Glomerular visceral epithelial cell (primary cell): ENCODE measurements at regions not wholly inside any gene's neighbourhood (a gene's known extent, or its start where the extent isn't known, plus 50 kb on each side); places are given as distances from the start of the nearest gene placed in this dataset.

Source experiments
- DNase-seq: peaks from one replicate; pipeline ENCODE4 v3.0.0-alpha.2; 2016; ENCODE audit errors: extremely low spot score

DNA sequence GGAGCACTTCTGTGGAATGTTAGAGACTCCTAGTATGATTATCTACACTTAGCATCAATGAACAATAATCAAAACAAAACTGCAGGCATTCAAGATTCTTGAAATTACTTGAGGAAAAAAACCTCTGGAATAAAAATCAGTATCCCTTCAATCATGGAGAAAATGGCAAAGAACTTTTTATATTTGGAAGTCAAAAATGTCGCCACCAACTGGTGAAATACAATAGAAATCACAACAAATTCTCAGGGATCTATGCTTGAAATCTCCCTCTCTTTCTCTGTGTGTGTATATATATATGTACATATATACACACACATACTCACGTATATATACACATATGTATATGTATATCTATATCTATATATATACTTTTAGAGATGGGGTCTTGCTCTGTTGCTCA is 378.9 kb upstream of the ALCAM start:
- no peak for DNase-seq

GRCh38 chr3:104988496-104988895 is 378.2 kb upstream of the ALCAM start:
- DNase-seq = no peak

GRCh38 chr3:104989878-104990277 is 376.8 kb upstream of the ALCAM start:
- no peak for DNase-seq

DNA sequence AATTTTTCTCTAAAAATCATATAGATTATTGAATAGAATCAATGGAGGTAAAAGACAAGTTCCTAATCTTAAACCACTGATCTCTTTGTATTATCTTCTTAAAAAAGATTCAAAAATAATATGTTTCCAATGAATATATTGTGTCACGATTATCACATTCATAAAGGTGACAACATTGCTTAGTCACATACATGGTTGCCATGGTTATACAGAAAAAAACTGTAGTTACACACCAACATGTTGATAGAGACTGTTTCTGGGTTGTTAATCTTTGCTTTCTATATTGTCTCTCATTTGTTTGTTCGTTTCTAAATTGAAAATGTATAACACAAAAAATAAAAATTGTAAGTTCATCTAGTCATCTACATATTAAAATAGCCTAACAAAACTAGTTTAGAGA is 376.0 kb upstream of the ALCAM start:
- DNase-seq = no peak

- DNase-seq = no peak
Measured at GRCh38 chr3:104992676-104993075, 374.0 kb upstream of the ALCAM start.

DNA sequence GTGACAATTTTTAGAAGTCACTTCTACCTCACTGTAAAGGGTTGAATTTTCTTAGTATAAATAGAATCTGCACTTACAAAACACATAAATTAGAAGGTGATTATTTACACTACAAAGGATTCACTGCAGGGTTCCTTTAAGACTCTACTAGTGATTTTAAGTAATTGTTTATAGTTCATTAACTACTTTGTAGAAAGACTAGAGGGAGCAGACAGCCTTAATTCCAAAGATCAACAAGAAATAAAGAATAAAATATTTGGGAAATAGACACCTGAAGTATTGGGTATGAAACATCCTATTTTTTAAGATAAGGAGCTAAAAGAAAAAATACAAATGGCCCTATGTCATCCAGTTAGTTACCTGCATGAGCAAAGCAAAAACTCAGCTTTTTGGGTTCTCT is 360.5 kb upstream of the ALCAM start:
- no peak for DNase-seq

DNA sequence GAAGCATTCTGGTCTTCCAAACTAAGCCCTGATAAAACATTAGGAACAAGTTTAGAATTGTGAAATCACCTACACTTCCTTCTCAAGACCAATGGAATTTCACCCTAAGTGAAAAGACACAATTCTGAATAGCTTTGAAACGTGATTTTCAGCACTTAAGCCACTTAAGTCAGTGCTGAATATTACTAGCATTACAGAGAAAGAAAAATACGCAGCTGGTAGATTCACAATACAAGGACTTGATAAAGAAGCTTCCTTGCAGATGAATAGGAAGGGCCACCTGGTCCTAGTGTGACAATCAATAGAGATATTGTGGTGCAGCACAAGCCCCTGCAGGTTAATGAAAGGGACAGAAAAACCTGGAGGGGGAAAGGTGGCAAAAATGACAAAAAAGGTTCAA is 353.1 kb upstream of the ALCAM start:
- DNase-seq = no peak

GRCh38 chr3:105014631-105015030 is 352.1 kb upstream of the ALCAM start:
- no peak for DNase-seq

DNA sequence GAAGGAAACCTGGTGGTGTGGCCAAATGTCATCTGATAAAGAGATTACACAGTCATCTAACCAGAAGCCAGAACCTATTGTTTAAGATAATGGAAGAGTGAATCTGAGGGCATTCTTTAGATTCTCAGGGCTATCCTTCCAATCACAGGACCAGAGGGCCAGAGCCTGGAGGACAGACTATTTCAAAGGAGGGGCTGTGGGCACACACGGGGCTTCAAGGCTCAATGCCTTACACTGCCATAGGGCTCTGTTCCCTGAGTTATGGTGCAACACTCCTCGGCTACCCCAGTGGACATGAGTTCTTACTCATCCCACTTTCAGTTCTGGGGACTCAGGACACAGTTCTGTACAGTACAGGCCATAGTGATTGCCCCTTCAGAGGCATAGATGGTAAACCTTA is 343.9 kb upstream of the ALCAM start:
- DNase-seq = no peak

DNA sequence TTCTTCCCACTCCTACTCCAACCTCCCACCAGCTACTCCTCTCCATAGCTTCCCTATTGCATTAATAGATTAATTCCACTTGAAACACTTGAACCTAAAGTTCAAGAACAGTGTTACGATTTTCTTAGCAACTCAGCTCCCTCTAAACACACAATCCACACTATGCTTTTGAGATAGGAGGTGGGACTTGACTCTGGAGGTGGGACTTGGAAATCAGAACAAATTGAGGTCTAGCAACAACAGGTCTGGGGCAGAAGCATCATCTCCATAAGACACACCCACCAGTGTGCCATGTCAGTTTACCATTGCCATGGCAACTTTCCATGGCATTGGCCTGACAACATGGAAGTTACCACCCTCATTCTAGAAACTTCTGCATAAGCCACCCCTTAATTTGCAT is 336.5 kb upstream of the ALCAM start:
- no peak for DNase-seq

DNA sequence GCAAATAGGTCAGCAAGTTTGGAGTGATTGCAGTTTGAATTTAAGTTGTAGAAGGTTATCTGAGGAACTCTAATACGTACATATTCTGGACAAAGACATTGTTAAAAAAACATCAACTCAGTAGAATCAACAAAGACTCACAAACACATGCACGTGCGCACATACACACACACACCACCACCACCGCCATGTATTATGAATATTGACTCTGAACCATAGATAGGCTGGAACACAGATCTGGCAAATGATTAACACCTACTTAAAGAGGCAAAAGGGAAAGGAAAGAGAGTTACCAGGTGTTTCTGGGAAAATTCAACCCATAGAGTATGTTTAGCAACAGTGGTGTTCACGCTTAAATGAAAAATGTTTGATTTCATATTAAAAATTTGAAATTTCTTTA is 334.2 kb upstream of the ALCAM start:
- DNase-seq = no peak

DNA sequence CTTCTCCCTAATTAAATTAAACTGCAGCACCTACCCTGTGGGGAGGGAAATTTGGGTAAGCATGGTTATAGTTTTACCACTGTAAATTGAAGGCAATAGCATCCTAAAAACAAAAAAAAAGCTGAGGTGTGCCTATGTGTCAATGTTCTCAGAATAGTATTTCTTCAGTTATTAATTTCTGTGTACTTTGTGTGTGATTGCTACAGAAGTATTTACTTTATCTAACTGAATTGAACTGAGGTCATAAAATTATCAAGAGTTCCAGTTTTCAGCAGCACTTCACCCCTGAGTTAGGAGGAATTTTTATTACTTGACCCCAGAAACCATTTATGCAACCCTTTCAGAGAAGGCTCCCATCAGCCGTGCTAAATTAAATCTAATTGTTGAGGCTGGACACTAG is 333.6 kb upstream of the ALCAM start:
- DNase-seq = no peak

DNA sequence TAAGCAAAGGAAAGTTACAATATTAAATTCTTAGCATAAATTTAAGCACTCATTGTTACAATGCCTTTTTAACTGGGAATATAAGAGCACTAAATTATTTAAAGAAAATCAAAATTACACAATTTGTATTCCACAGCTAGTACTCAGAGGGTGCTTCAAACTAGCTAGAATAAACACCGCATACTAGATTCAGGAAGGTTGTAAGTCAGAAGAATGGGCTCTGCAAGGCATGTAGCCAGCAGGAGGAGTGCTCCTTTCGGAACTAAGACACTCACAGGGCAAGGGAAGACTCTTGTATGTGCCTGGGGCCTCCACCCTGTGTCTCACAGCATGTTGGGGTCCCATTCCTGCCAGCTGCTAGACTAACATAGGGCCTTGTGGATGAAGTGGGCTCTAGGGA is 327.7 kb upstream of the ALCAM start:
- DNase-seq = no peak

DNA sequence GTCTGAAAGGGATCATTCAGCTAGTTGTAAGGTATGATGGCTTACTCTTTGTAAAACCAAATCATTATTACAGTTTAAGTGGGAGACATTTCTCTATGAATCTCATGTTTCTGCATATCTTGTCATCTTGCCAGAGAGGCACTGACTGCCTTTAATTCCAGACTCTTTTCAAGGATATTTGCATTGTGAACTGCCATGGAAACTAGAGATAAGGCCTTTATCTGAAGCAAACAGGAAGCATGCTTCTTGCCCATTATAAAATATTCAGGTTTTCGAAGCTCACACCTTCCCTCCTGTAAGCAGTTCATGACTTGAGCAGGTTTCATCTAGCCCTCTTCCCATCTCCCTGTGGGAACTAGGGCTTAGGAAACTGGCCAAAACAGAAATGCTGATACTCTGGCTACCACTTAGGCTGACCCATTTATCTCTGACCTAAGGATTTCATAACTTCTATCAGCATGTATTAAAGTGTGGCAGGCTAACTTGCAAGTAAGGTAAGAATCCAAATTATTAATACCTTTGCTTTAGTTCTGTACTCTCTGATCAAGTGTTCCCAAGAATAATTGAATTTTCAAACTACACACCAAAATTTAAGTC is 326.6 kb upstream of the ALCAM start:
- no peak for DNase-seq

DNA sequence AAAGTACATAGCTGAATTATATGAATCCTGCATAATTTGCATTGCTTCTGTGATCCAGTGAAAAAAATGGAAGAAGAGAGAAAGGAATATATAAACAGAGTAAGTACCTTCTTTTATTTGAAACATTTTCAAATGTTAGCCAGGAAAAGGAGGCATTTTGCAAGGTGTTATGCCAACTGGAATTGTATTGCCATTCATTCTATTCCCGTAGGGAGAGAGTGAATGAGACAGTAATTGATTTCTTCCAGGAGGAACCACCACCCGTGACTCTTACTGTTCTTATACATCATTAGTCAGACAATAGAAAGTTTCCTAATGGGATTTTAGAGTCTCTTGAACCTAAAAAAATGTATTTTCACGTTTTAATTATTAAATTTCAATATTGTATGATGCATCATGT is 324.1 kb upstream of the ALCAM start:
- DNase-seq = no peak

DNA sequence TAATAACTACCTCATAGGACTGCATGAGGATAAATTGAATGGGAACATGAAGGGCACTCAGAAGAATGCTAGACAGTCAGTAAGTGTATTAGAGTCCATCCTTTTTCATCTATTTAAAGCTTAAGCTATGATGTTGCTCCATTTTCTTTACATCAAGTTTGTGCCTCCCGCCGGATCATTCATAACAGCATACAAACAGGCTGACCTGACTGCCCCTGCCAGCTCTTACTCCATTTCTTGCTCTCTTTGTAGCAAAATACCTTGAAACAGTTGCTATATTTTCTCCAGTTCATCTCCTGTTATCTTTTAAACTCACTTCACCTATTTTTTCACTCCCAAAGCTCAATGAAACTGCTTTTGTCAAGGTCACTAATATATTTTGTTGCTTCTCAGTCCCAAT is 315.6 kb upstream of the ALCAM start:
- DNase-seq = no peak

- no peak for DNase-seq
Measured at GRCh38 chr3:105051972-105052371, 314.7 kb upstream of the ALCAM start.

- no peak for DNase-seq
Measured at GRCh38 chr3:105062853-105063252, 303.9 kb upstream of the ALCAM start.

DNA sequence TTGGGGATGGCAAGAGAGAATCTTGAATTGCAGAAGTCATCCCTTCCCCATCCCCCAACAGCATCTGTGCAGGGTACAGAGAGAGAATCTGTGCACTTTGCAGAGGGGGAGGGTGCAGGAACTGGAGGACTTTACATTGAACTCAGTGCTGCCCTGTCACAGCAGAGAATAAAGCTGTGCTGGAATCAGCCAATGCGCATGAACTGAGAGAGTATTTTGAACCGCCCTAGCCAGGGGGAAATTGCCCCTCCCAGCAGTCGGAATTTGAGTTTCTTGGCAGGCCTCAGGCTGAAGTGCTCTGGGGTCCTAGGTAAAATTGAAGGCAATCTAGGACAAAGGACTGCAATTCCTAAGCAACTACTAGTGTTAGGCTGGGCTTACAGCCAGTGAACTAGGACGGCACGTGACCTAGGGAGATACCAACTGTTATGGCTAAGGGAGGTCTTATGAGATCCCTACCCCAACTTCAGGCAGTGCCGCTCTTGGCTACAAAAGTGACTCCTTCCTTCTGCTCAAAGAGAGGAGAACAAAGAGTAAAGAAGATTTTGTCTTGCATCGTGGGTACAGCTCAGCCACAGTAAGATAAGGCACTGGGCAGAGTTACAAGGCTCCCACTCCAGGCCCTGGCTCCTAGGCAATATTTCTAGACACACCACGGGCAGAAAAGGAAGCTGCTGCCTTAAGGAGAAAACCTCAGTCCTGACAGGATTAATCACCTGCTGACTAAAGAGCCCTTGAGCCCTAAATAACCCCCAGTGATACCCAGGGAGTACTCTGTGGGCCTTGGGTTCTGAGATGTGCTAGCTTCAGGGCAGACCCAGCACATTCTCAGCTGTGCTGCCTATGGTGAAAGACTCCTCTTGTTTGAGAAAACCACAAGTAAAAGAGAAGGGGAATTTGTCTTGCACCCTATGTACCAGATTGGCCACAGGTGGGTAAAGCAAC is 300.5 kb upstream of the ALCAM start:
- no peak for DNase-seq

- no peak for DNase-seq
Measured at GRCh38 chr3:105067361-105067760, 299.3 kb upstream of the ALCAM start.

GRCh38 chr3:105077060-105077822 is 289.5 kb upstream of the ALCAM start:
- DNase-seq = no peak

GRCh38 chr3:105083945-105084344 is 282.8 kb upstream of the ALCAM start:
- no peak for DNase-seq

DNA sequence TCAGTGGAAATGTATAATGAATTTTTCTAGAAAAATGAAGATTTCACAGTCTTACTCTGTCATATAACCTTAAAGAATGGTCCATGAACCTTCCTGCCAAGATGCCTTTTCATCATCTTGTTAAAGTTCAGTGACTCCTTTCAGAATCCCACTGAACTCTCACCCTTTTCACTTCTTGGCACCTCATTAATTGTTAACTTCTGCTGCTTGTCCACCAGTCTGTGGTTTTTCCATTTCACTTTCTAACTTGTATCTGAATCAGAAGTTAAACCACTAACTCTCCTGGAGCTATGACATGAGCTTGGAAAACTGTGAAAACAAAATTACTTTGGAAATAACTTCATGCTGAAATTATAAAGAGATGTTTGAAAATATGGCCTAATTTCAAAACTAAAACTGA is 281.2 kb upstream of the ALCAM start:
- DNase-seq = peak; percentile 69
